22Rv1 (cell line): ENCODE measurements at regions not wholly inside any gene's neighbourhood (a gene's known extent, or its start where the extent isn't known, plus 50 kb on each side); places are given as distances from the start of the nearest gene placed in this dataset.

ENCODE experiments used
- H3K27ac ChIP-seq: fragments of 450-650 bp; 2 replicates; pipeline ENCODE4 v1.5.1; 2017
- CTCF ChIP-seq: fragments of 450-650 bp; IDR thresholded peaks from 2 replicates; pipeline ENCODE4 v1.5.1; 2017; ENCODE audit warnings: mild to moderate bottlenecking
- ZFX ChIP-seq: fragments of 450-650 bp; IDR thresholded peaks from 2 replicates; pipeline ENCODE4 v1.6.1; 2017; ENCODE audit warnings: antibody characterized with exemption, borderline replicate concordance

- no peak overlapping the region for H3K27ac ChIP-seq
- TF ChIP-seq ZFX (no peak), CTCF (no peak)
These were observed 1974.8 kb downstream of the EFNA5 start for GRCh38 chr5:105695941-105696340.

GRCh38 chr5:105689596-105689995, 1981.1 kb downstream of the EFNA5 start:
- H3K27ac ChIP-seq, result no peak overlapping the region
- TF ChIP-seq ZFX (no peak), CTCF (no peak)

- H3K27ac ChIP-seq, result no peak overlapping the region
- TF ChIP-seq CTCF (no peak), ZFX (no peak)
These were observed 1982.4 kb downstream of the EFNA5 start for GRCh38 chr5:105688227-105688792.

GRCh38 chr5:105687493-105687892, 1983.2 kb downstream of the EFNA5 start:
- TF ChIP-seq CTCF (no peak), ZFX (no peak)
- H3K27ac ChIP-seq, result no peak overlapping the region

GRCh38 chr5:105685884-105686283, 1984.9 kb downstream of the EFNA5 start:
- TF ChIP-seq ZFX (no peak), CTCF (no peak)
- H3K27ac ChIP-seq, result no peak overlapping the region

GRCh38 chr5:105684799-105685198, 1985.9 kb downstream of the EFNA5 start:
- no peak overlapping the region for H3K27ac ChIP-seq
- TF ChIP-seq CTCF (no peak), ZFX (no peak)

GRCh38 chr5:105680858-105681475, 1989.8 kb downstream of the EFNA5 start:
- no peak overlapping the region for H3K27ac ChIP-seq
- TF ChIP-seq CTCF, result no peak
- TF ChIP-seq ZFX, result no peak
